MCF 10A (cell line): ENCODE measurements at regions not wholly inside any gene's neighbourhood (a gene's known extent, or its start where the extent isn't known, plus 50 kb on each side); places are given as distances from the start of the nearest gene placed in this dataset.

Source experiments
- BruUV-seq: library from RNA; stranded (reverse); fragments of 400-500 nt; replicated peaks from 2 replicates; lab custom pipeline; 2021; lab: Mats Ljungman, UMichigan
- CTCF ChIA-PET: fragments of 300-600 bp; sonication (Branson Sonifier 250); formaldehyde crosslinking; extraction: SDS; loops from one replicate; lab custom pipeline; 2021; ENCODE audit warnings: antibody characterized with exemption, inconsistent platforms; lab: Yijun Ruan, JAX
- POLR2A ChIA-PET: fragments of 300-600, 350-650 bp; sonication (Branson Sonifier 250); formaldehyde crosslinking; extraction: SDS; loops from one replicate; lab custom pipeline; 2020; ENCODE audit warnings: antibody characterized with exemption, inconsistent platforms; lab: Yijun Ruan, JAX
- DNase-seq: peaks from one replicate; pipeline ENCODE4 v3.0.0-alpha.2; 2018; ENCODE audit not compliant: unreplicated experiment
- H3K27ac Mint-ChIP-seq: one replicate; pipeline ENCODE4 v1.8.0; 2022; ENCODE audit warnings: mild to moderate bottlenecking, low read depth, mixed read lengths; ENCODE audit not compliant: unreplicated experiment
- H3K27me3 Mint-ChIP-seq: one replicate; pipeline ENCODE4 v1.8.0; 2022; ENCODE audit warnings: mixed read lengths; ENCODE audit not compliant: insufficient read depth, unreplicated experiment
- H3K36me3 Mint-ChIP-seq: one replicate; pipeline ENCODE4 v1.8.0; 2022; ENCODE audit warnings: mild to moderate bottlenecking, moderate library complexity, mixed read lengths; ENCODE audit not compliant: insufficient read depth, unreplicated experiment
- H3K4me1 Mint-ChIP-seq: one replicate; pipeline ENCODE4 v1.8.0; 2022; ENCODE audit warnings: mixed read lengths; ENCODE audit not compliant: insufficient read depth, unreplicated experiment
- H3K4me3 Mint-ChIP-seq: one replicate; pipeline ENCODE4 v1.8.0; 2022; ENCODE audit warnings: mild to moderate bottlenecking, moderate library complexity, mixed read lengths; ENCODE audit not compliant: unreplicated experiment
- H3K9me3 Mint-ChIP-seq: one replicate; pipeline ENCODE4 v1.8.0; 2022; ENCODE audit warnings: mixed read lengths; ENCODE audit not compliant: unreplicated experiment
- CTCF ChIP-seq: fragments of 200-600 bp; IDR thresholded peaks from one replicate; pipeline ENCODE4 v1.8.0; 2022; ENCODE audit warnings: antibody characterized with exemption, mild to moderate bottlenecking; ENCODE audit not compliant: unreplicated experiment
- intact Hi-C: fragments of 100-400 bp; cut with micrococcal nuclease; formaldehyde crosslinking; loops from 2 replicates; pipeline ENCODE4 v1.14.1; 2022

- POLR2A ChIA-PET: no interaction called here
Measured at GRCh38 chr7:109029866-109030265, 460.2 kb downstream of the DNAJB9 start.

GRCh38 chr7:109044691-109045090 is 475.0 kb downstream of the DNAJB9 start:
- ChIA-PET CTCF (no interaction called here), POLR2A (no interaction called here)
- no TSS peak for BruUV-seq
- intact Hi-C loops: no loop called here
- no peak for TF ChIP-seq CTCF
- Mint-ChIP-seq H3K4me3 (no peak overlapping the region), H3K27me3 (peaks cover 12% of the 10 kb centered on the region), H3K9me3 (no peaks in the 10 kb centered on the region), H3K36me3 (no peaks in the 10 kb centered on the region), H3K4me1 (no peaks in the 10 kb centered on the region), H3K27ac (no peak overlapping the region)
- no peak for DNase-seq

More at GRCh38 chr7:109029866-109030265, 460.2 kb downstream of the DNAJB9 start:
- Mint-ChIP-seq H3K36me3 (no peaks in the 10 kb centered on the region), H3K27ac (no peak overlapping the region), H3K4me3 (no peak overlapping the region), H3K27me3 (peaks cover under 1% of the 10 kb centered on the region), H3K4me1 (no peaks in the 10 kb centered on the region), H3K9me3 (no peaks in the 10 kb centered on the region)
- CTCF ChIA-PET: no interaction called here
- TF ChIP-seq CTCF: no peak
- intact Hi-C loops: no loop called here
- BruUV-seq: no TSS peak
- DNase-seq: no peak

- Mint-ChIP-seq H3K4me3 (no peak overlapping the region), H3K36me3 (no peaks in the 10 kb centered on the region), H3K4me1 (no peaks in the 10 kb centered on the region), H3K27me3 (peaks cover 52% of the 10 kb centered on the region), H3K9me3 (no peaks in the 10 kb centered on the region), H3K27ac (no peak overlapping the region)
- ChIA-PET POLR2A (no interaction called here), CTCF (interaction anchor here (0.6 kb wide), 1 partner anchor 21 kb away, joined by 3 read pairs; no protein-coding TSS in a partner anchor)
- intact Hi-C loops: no loop called here
- no TSS peak for BruUV-seq
- DNase-seq: no peak
- TF ChIP-seq CTCF: no peak
Measured at GRCh38 chr7:109049366-109049765, 479.7 kb downstream of the DNAJB9 start.

GRCh38 chr7:109059089-109059488 is 489.4 kb downstream of the DNAJB9 start:
- CTCF ChIA-PET: no interaction called here
- POLR2A ChIA-PET: no interaction called here
- BruUV-seq: no TSS peak
- Mint-ChIP-seq H3K9me3 (no peaks in the 10 kb centered on the region), H3K4me3 (no peak overlapping the region), H3K27me3 (peaks cover 47% of the 10 kb centered on the region), H3K36me3 (no peaks in the 10 kb centered on the region), H3K27ac (no peak overlapping the region), H3K4me1 (no peaks in the 10 kb centered on the region)
- no peak for DNase-seq
- no peak for TF ChIP-seq CTCF
- intact Hi-C loops: no loop called here
